Heart left ventricle (tissue), 13 donors: ENCODE measurements at regions not wholly inside any gene's neighbourhood (a gene's known extent, or its start where the extent isn't known, plus 50 kb on each side); places are given as distances from the start of the nearest gene placed in this dataset.

Source experiments
- CTCF ChIP-seq, 12 donors: fragments of 200-600 bp; sonication (generic) in 4 of 12; IDR thresholded peaks; one replicate each; pipeline versions ENCODE4 v1.5.0 to v1.8.0; 2018 to 2022; ENCODE audit warnings: antibody characterized with exemption in 12 of 12, mild to moderate bottlenecking in 5 of 12
- POLR2A ChIP-seq, 2 donors: fragments of 450-650 bp; IDR thresholded peaks; one replicate each; pipeline ENCODE4 v1.6.1; 2017; ENCODE audit warnings: antibody characterized with exemption in 2 of 2, mild to moderate bottlenecking in 2 of 2, moderate library complexity in 2 of 2
- donor health status: ischemic (EF 13 %, LVEDD 7.1; RV severe dilation, severe dysfunction).
- donor health status: DM: no; HTN: yes; CAD: no.
- donor health status: DM: no; HTN: no; CAD: no.
- donor health status: ischemic (EF 25% LVEDD 6.9; RV normal size, moderate dysfunction).
- donor health status: ischemic (EF 25% LVEDD 5.7; RV mildly dilated, moderate dysfunction).
- donor health status: ischemic (EF 35%, LVEDD 5.7; RV mildly dilated, moderate dysfunction).
- donor health status: nonischemic (EF 11% LVEDD 7.7; RV severe dilation, severe dysfunction).
- donor health status: DM: yes; HTN: yes; CAD: no.
- donor health status: PGD.
- donor health status: ischemic (EF 29% LVEDD 5.4; RV normal size, mild dysfunction).
- donor health status: nonischemic (EF 23%, LVEDD 6.1; RV moderate dilation, normal function).

GRCh38 chr7:25454562-25455041 is 226.3 kb upstream of the NPVF start:
- TF ChIP-seq CTCF (IDR thresholded peaks at IDR 0.05) (no peak), POLR2A (IDR thresholded peaks at IDR 0.05) (no peak)
